ENCODE measurements at regions not wholly inside any gene's neighbourhood (a gene's known extent, or its start where the extent isn't known, plus 50 kb on each side); places are given as distances from the start of the nearest gene placed in this dataset.

- TF ChIP-seq CTCF (IDR thresholded peaks at IDR 0.05 in 4 of 5, conservative IDR thresholded peaks at IDR 0.05 in 1 of 5), result no peak
- no peak for TF ChIP-seq POLR2A (IDR thresholded peaks at IDR 0.05)
Measured at GRCh38 chr4:181757098-181757497, 486.1 kb upstream of the TENM3 start.

Measured in gastrocnemius medialis (tissue), 4 donors.